ENCODE measurements at regions not wholly inside any gene's neighbourhood (a gene's known extent, or its start where the extent isn't known, plus 50 kb on each side); places are given as distances from the start of the nearest gene placed in this dataset.

GRCh38 chr1:243921111-243921510 is 71.1 kb upstream of the AKT3 start:
- H3K27me3 ChIP-seq: peaks cover 4% of the 10 kb centered on the region
- H3K27ac ChIP-seq: no peak overlapping the region
- no peak for DNase-seq
- no peaks in the 10 kb centered on the region for H3K36me3 ChIP-seq
- H3K4me3 ChIP-seq (replicated peaks in 1 of 3): no peak overlapping the region
- intact Hi-C loops (cut with DNase I): no loop called here
- WGBS, 2 donors: 3 to 6% methylated on average over 1 of the region's 1 CpG
- TF ChIP-seq CTCF (IDR thresholded peaks at IDR 0.05): no peak
- no peak for TF ChIP-seq POLR2A (IDR thresholded peaks at IDR 0.05)
- no peaks in the 10 kb centered on the region for H3K9me3 ChIP-seq
- peaks cover 5 to 8% of the 10 kb centered on the region in 2 donors for H3K4me1 ChIP-seq

GRCh38 chr1:243917863-243918565 is 68.0 kb upstream of the AKT3 start:
- Histone ChIP-seq H3K9me3 (no peaks in the 10 kb centered on the region), H3K4me3 (replicated peaks in 1 of 3) (peak overlapping the region in 2 of 3 donors; percentile 12 to 27), H3K27me3 (peaks cover 4% of the 10 kb centered on the region), H3K4me1 (peaks cover 5 to 8% of the 10 kb centered on the region in 2 donors), H3K36me3 (no peaks in the 10 kb centered on the region), H3K27ac (no peak overlapping the region)
- 24 to 27% methylated on average over 10 of the region's 10 CpGs for WGBS, 2 donors
- intact Hi-C loops (cut with DNase I): no loop called here
- TF ChIP-seq CTCF (IDR thresholded peaks at IDR 0.05) (no peak), POLR2A (IDR thresholded peaks at IDR 0.05) (no peak)
- DNase-seq: peak; percentile 4 to 5

GRCh38 chr1:243917177-243917862 is 67.3 kb upstream of the AKT3 start:
- Histone ChIP-seq H3K4me1 (peaks cover 5 to 8% of the 10 kb centered on the region in 2 donors), H3K9me3 (no peaks in the 10 kb centered on the region), H3K27me3 (peaks cover 4% of the 10 kb centered on the region), H3K4me3 (replicated peaks in 1 of 3) (peak overlapping the region in 2 of 3 donors; percentile 12 to 27), H3K27ac (no peak overlapping the region), H3K36me3 (no peaks in the 10 kb centered on the region)
- WGBS, 2 donors: 2% methylated on average over 41 to 48 of the region's 58 CpGs
- TF ChIP-seq CTCF (IDR thresholded peaks at IDR 0.05) (no peak), POLR2A (IDR thresholded peaks at IDR 0.05) (no peak)
- intact Hi-C loops (cut with DNase I): no loop called here
- DNase-seq: peak; percentile 10 to 18

GRCh38 chr1:243916160-243916559 is 66.1 kb upstream of the AKT3 start:
- H3K36me3 ChIP-seq: no peaks in the 10 kb centered on the region
- H3K4me1 ChIP-seq: peaks cover 5 to 8% of the 10 kb centered on the region in 2 donors
- TF ChIP-seq POLR2A (IDR thresholded peaks at IDR 0.05) (no peak), CTCF (IDR thresholded peaks at IDR 0.05) (no peak)
- DNase-seq: no peak
- WGBS, 2 donors: 49 to 64% methylated on average over 4 of the region's 4 CpGs
- H3K9me3 ChIP-seq: no peaks in the 10 kb centered on the region
- intact Hi-C loops (cut with DNase I): no loop called here
- no peak overlapping the region for H3K27ac ChIP-seq
- peaks cover 4% of the 10 kb centered on the region for H3K27me3 ChIP-seq
- H3K4me3 ChIP-seq (replicated peaks in 1 of 3): no peak overlapping the region

- H3K36me3 ChIP-seq: no peaks in the 10 kb centered on the region
- no peak overlapping the region for H3K27ac ChIP-seq
- TF ChIP-seq POLR2A (IDR thresholded peaks at IDR 0.05) (no peak), CTCF (IDR thresholded peaks at IDR 0.05) (no peak)
- peaks cover 5 to 8% of the 10 kb centered on the region in 2 donors for H3K4me1 ChIP-seq
- 84 to 85% methylated on average over 2 of the region's 2 CpGs for WGBS, 2 donors
- no peak for DNase-seq
- peaks cover 4% of the 10 kb centered on the region for H3K27me3 ChIP-seq
- H3K9me3 ChIP-seq: no peaks in the 10 kb centered on the region
- H3K4me3 ChIP-seq (replicated peaks in 1 of 3): no peak overlapping the region
- intact Hi-C loops (cut with DNase I): no loop called here
These were observed 62.3 kb upstream of the AKT3 start for GRCh38 chr1:243912347-243912746.
